Activated CD8-positive, alpha-beta memory T cell treated with anti-CD3 and anti-CD28 coated beads, Interleukin-2, amount 10 ng/mL, durations not matched to agents 7 days and 5 days (primary cell): ENCODE measurements at regions not wholly inside any gene's neighbourhood (a gene's known extent, or its start where the extent isn't known, plus 50 kb on each side); places are given as distances from the start of the nearest gene placed in this dataset.

ENCODE experiments used
- ATAC-seq: fragments of 150-1000 bp; cut with Tn5 transposase; one replicate; pipeline ENCODE4 v1.10.0; 2021; ENCODE audit warnings: moderate library complexity
- CTCF ChIA-PET: fragments of 350-600 bp; sonication (Branson Sonifier 250); formaldehyde crosslinking; loops from one replicate; lab custom pipeline; 2021; ENCODE audit warnings: antibody characterized with exemption; lab: Charles Lee
- DNase-seq: peaks from one replicate; pipeline ENCODE4 v3.0.0-alpha.2; 2020
- H3K27ac Mint-ChIP-seq: one replicate; pipeline ENCODE4 v1.8.0; 2021; ENCODE audit warnings: mild to moderate bottlenecking, mixed read lengths
- H3K27me3 Mint-ChIP-seq: one replicate; pipeline ENCODE4 v1.8.0; 2021; ENCODE audit warnings: mixed read lengths
- H3K36me3 Mint-ChIP-seq: one replicate; pipeline ENCODE4 v1.8.0; 2021; ENCODE audit warnings: mild to moderate bottlenecking, mixed read lengths
- H3K4me1 Mint-ChIP-seq: one replicate; pipeline ENCODE4 v1.8.0; 2021; ENCODE audit warnings: mixed read lengths
- H3K4me3 Mint-ChIP-seq: one replicate; pipeline ENCODE4 v1.8.0; 2021; ENCODE audit warnings: mild to moderate bottlenecking, moderate library complexity, mixed read lengths
- H3K9me3 Mint-ChIP-seq: one replicate; pipeline ENCODE4 v1.8.0; 2022; ENCODE audit warnings: low read depth, mixed read lengths

GRCh38 chr4:81876106-81876505 is 404.4 kb upstream of the RASGEF1B start:
- ATAC-seq: no peak
- Mint-ChIP-seq H3K4me3 (no peak overlapping the region), H3K27me3 (peaks cover 2% of the 10 kb centered on the region), H3K4me1 (no peaks in the 10 kb centered on the region), H3K36me3 (no peaks in the 10 kb centered on the region), H3K27ac (no peak overlapping the region), H3K9me3 (no peaks in the 10 kb centered on the region)
- no peak for DNase-seq
- CTCF ChIA-PET: no interaction called here

- Mint-ChIP-seq H3K9me3 (no peaks in the 10 kb centered on the region), H3K27ac (no peak overlapping the region), H3K36me3 (no peaks in the 10 kb centered on the region), H3K4me1 (no peaks in the 10 kb centered on the region), H3K27me3 (peaks cover 2% of the 10 kb centered on the region), H3K4me3 (no peak overlapping the region)
- no peak for ATAC-seq
- CTCF ChIA-PET: no interaction called here
- DNase-seq: no peak
These were observed 403.2 kb upstream of the RASGEF1B start for GRCh38 chr4:81874661-81875515.

GRCh38 chr4:81870275-81870674 is 398.6 kb upstream of the RASGEF1B start:
- H3K36me3 Mint-ChIP-seq: no peaks in the 10 kb centered on the region
- no peak for ATAC-seq
- CTCF ChIA-PET: no interaction called here
- H3K4me3 Mint-ChIP-seq: no peak overlapping the region
- DNase-seq: no peak
- no peaks in the 10 kb centered on the region for H3K27me3 Mint-ChIP-seq
- H3K9me3 Mint-ChIP-seq: no peaks in the 10 kb centered on the region
- no peak overlapping the region for H3K27ac Mint-ChIP-seq
- no peaks in the 10 kb centered on the region for H3K4me1 Mint-ChIP-seq

GRCh38 chr4:81860111-81860510 is 388.4 kb upstream of the RASGEF1B start:
- CTCF ChIA-PET: interaction anchor here (1.1 kb wide), 1 partner anchor 356 kb away, joined by 3 read pairs; no protein-coding TSS in a partner anchor
- H3K9me3 Mint-ChIP-seq: peaks cover 1% of the 10 kb centered on the region

GRCh38 chr4:81854406-81854805 is 382.7 kb upstream of the RASGEF1B start:
- no peak overlapping the region for H3K27ac Mint-ChIP-seq
- H3K4me3 Mint-ChIP-seq: no peak overlapping the region
- peaks cover 9% of the 10 kb centered on the region for H3K9me3 Mint-ChIP-seq
- no peak for DNase-seq
- peaks cover 5% of the 10 kb centered on the region for H3K36me3 Mint-ChIP-seq
- H3K4me1 Mint-ChIP-seq: no peaks in the 10 kb centered on the region
- H3K27me3 Mint-ChIP-seq: peaks cover 6% of the 10 kb centered on the region
- CTCF ChIA-PET: no interaction called here
- ATAC-seq: no peak

More at GRCh38 chr4:81860111-81860510, 388.4 kb upstream of the RASGEF1B start:
- peaks cover 1% of the 10 kb centered on the region for H3K36me3 Mint-ChIP-seq
- no peak overlapping the region for H3K27ac Mint-ChIP-seq
- H3K4me3 Mint-ChIP-seq: no peak overlapping the region
- no peak for DNase-seq
- no peak for ATAC-seq
- H3K27me3 Mint-ChIP-seq: peaks cover 2% of the 10 kb centered on the region
- H3K4me1 Mint-ChIP-seq: no peaks in the 10 kb centered on the region

GRCh38 chr4:81852031-81852715 is 380.5 kb upstream of the RASGEF1B start:
- Mint-ChIP-seq H3K27ac (no peak overlapping the region), H3K27me3 (peaks cover 11% of the 10 kb centered on the region), H3K4me1 (no peaks in the 10 kb centered on the region), H3K4me3 (no peak overlapping the region), H3K36me3 (peaks cover 5% of the 10 kb centered on the region), H3K9me3 (peaks cover 9% of the 10 kb centered on the region)
- CTCF ChIA-PET: no interaction called here
- ATAC-seq (no peak), DNase-seq (no peak)

- H3K36me3 Mint-ChIP-seq: peaks cover 5% of the 10 kb centered on the region
- H3K4me1 Mint-ChIP-seq: no peaks in the 10 kb centered on the region
- H3K4me3 Mint-ChIP-seq: no peak overlapping the region
- peaks cover 9% of the 10 kb centered on the region for H3K9me3 Mint-ChIP-seq
- CTCF ChIA-PET: interaction anchor here (8.3 kb wide), 1 partner anchor 384 kb away, joined by 101 read pairs; no protein-coding TSS in a partner anchor
- H3K27me3 Mint-ChIP-seq: peaks cover 11% of the 10 kb centered on the region
- no peak for ATAC-seq
- H3K27ac Mint-ChIP-seq: no peak overlapping the region
- DNase-seq: no peak
These were observed 379.0 kb upstream of the RASGEF1B start for GRCh38 chr4:81850701-81851100.

GRCh38 chr4:81845761-81846160 is 374.1 kb upstream of the RASGEF1B start:
- Mint-ChIP-seq H3K4me3 (no peak overlapping the region), H3K27me3 (peaks cover 7% of the 10 kb centered on the region), H3K9me3 (no peaks in the 10 kb centered on the region), H3K4me1 (no peaks in the 10 kb centered on the region), H3K27ac (no peak overlapping the region), H3K36me3 (no peaks in the 10 kb centered on the region)
- ATAC-seq: no peak
- no peak for DNase-seq
- CTCF ChIA-PET: interaction anchor here (1.0 to 8.3 kb wide), 7 partner anchors 36 to 446 kb away, joined by 3 to 101 read pairs (median 4); no protein-coding TSS in a partner anchor

- Mint-ChIP-seq H3K4me1 (no peaks in the 10 kb centered on the region), H3K4me3 (no peak overlapping the region), H3K9me3 (no peaks in the 10 kb centered on the region), H3K36me3 (no peaks in the 10 kb centered on the region), H3K27me3 (peaks cover 4% of the 10 kb centered on the region), H3K27ac (no peak overlapping the region)
- CTCF ChIA-PET: interaction anchor here (1.0 to 8.3 kb wide), 14 partner anchors 16 to 445 kb away, joined by 3 to 101 read pairs (median 4); partner anchors contain the start of gene RASGEF1B
- ATAC-seq: no peak
- DNase-seq: no peak
These were observed 373.6 kb upstream of the RASGEF1B start for GRCh38 chr4:81845273-81845672.

GRCh38 chr4:81844717-81845116 is 373.0 kb upstream of the RASGEF1B start:
- DNase-seq (peak; percentile 82), ATAC-seq (peak; percentile 81)
- Mint-ChIP-seq H3K4me3 (no peak overlapping the region), H3K27me3 (peaks cover 4% of the 10 kb centered on the region), H3K9me3 (no peaks in the 10 kb centered on the region), H3K27ac (no peak overlapping the region), H3K4me1 (no peaks in the 10 kb centered on the region), H3K36me3 (no peaks in the 10 kb centered on the region)
- CTCF ChIA-PET: interaction anchor here (0.6 to 8.3 kb wide), 20 partner anchors 16 to 445 kb away, joined by 3 to 101 read pairs (median 4); partner anchors contain the start of gene RASGEF1B

- DNase-seq: no peak
- CTCF ChIA-PET: interaction anchor here (1.0 to 1.8 kb wide), 2 partner anchors 349 to 373 kb away, joined by 3 to 7 read pairs; no protein-coding TSS in a partner anchor
- Mint-ChIP-seq H3K9me3 (no peaks in the 10 kb centered on the region), H3K4me1 (no peaks in the 10 kb centered on the region), H3K27ac (no peak overlapping the region), H3K4me3 (no peak overlapping the region), H3K27me3 (no peaks in the 10 kb centered on the region), H3K36me3 (no peaks in the 10 kb centered on the region)
- ATAC-seq: no peak
These were observed 367.8 kb upstream of the RASGEF1B start for GRCh38 chr4:81839347-81840042.

- Mint-ChIP-seq H3K4me3 (no peak overlapping the region), H3K36me3 (no peaks in the 10 kb centered on the region), H3K9me3 (no peaks in the 10 kb centered on the region), H3K27me3 (no peaks in the 10 kb centered on the region), H3K4me1 (no peaks in the 10 kb centered on the region), H3K27ac (no peak overlapping the region)
- DNase-seq (no peak), ATAC-seq (no peak)
- CTCF ChIA-PET: interaction anchor here (1.8 kb wide), 1 partner anchor 372 kb away, joined by 7 read pairs; no protein-coding TSS in a partner anchor
These were observed 366.9 kb upstream of the RASGEF1B start for GRCh38 chr4:81838586-81838985.

- CTCF ChIA-PET: interaction anchor here (1.1 kb wide), 1 partner anchor 369 kb away, joined by 4 read pairs; no protein-coding TSS in a partner anchor
- ATAC-seq: no peak
- Mint-ChIP-seq H3K27ac (no peak overlapping the region), H3K4me3 (no peak overlapping the region), H3K36me3 (no peaks in the 10 kb centered on the region), H3K4me1 (no peaks in the 10 kb centered on the region), H3K27me3 (no peaks in the 10 kb centered on the region), H3K9me3 (no peaks in the 10 kb centered on the region)
- DNase-seq: no peak
These were observed 365.0 kb upstream of the RASGEF1B start for GRCh38 chr4:81836716-81837115.
